Colonic mucosa (tissue), 4 donors: ENCODE measurements at regions not wholly inside any gene's neighbourhood (a gene's known extent, or its start where the extent isn't known, plus 50 kb on each side); places are given as distances from the start of the nearest gene placed in this dataset.

Experiments used
- DNase-seq: peaks from one replicate; pipeline ENCODE4 v3.0.0-alpha.2; 2020
- H3K27ac ChIP-seq: fragments of 200-600 bp; one replicate; pipeline ENCODE4 v1.8.0; 2021
- H3K27me3 ChIP-seq: fragments of 200-600 bp; one replicate; pipeline ENCODE4 v1.8.0; 2021
- H3K36me3 ChIP-seq: fragments of 200-600 bp; one replicate; pipeline ENCODE4 v1.8.0; 2021
- H3K4me1 ChIP-seq: fragments of 200-600 bp; one replicate; pipeline ENCODE4 v1.8.0; 2021; ENCODE audit warnings: mild to moderate bottlenecking
- H3K4me3 ChIP-seq: fragments of 200-600 bp; one replicate; pipeline ENCODE4 v1.8.0; 2021
- H3K9ac ChIP-seq, 2 donors: one replicate each; pipeline ENCODE4 v1.7.0; 2013; ENCODE audit warnings: control low read depth in 2 of 2, low read depth in 2 of 2, low read length in 2 of 2
- H3K9me3 ChIP-seq: fragments of 200-600 bp; one replicate; pipeline ENCODE4 v1.8.0; 2021
- CTCF ChIP-seq: fragments of 200-600 bp; IDR thresholded peaks from one replicate; pipeline ENCODE4 v1.8.0; 2022; ENCODE audit warnings: antibody characterized with exemption, mild to moderate bottlenecking
- intact Hi-C: fragments of 100-400 bp; cut with DNase I; formaldehyde crosslinking; loops from one replicate; pipeline ENCODE4 v1.14.1; 2022
- donor health status: healthy.
- donor health status: DM: no; HTN: no; CAD: no.
- donor health status: DM: no; HTN: no; CAD: no.

GRCh38 chr13:99132295-99132835 is 68.3 kb upstream of the UBAC2 start:
- DNase-seq: no peak
- Histone ChIP-seq H3K27ac (no peak overlapping the region), H3K36me3 (no peaks in the 10 kb centered on the region), H3K9ac (no peak overlapping the region), H3K4me1 (no peaks in the 10 kb centered on the region), H3K4me3 (no peak overlapping the region), H3K9me3 (no peaks in the 10 kb centered on the region), H3K27me3 (no peaks in the 10 kb centered on the region)
- intact Hi-C loops: no loop called here
- TF ChIP-seq CTCF: no peak

DNA sequence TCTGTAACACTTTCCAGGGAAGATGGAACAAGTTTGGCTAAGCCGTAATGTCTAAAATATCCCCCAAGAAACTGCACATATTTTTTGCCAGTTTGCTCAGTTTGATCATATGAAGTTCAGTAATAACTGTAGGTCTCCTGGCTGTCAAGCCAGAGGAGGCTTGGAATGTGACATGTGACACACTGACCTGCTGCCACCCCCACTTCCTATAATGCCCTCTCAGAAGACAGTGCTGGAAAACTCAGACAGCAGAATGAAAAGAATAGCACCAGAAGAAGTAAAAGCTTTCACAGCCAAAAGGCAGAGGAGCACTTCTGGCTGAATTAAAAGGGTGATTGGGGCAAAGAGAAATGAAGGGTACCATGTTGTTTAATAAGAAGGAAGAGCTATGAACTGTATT is 67.4 kb upstream of the UBAC2 start:
- Histone ChIP-seq H3K36me3 (no peaks in the 10 kb centered on the region), H3K27ac (no peak overlapping the region), H3K4me3 (no peak overlapping the region), H3K9me3 (no peaks in the 10 kb centered on the region), H3K27me3 (no peaks in the 10 kb centered on the region), H3K9ac (no peak overlapping the region), H3K4me1 (no peaks in the 10 kb centered on the region)
- intact Hi-C loops: no loop called here
- no peak for DNase-seq
- no peak for TF ChIP-seq CTCF

DNA sequence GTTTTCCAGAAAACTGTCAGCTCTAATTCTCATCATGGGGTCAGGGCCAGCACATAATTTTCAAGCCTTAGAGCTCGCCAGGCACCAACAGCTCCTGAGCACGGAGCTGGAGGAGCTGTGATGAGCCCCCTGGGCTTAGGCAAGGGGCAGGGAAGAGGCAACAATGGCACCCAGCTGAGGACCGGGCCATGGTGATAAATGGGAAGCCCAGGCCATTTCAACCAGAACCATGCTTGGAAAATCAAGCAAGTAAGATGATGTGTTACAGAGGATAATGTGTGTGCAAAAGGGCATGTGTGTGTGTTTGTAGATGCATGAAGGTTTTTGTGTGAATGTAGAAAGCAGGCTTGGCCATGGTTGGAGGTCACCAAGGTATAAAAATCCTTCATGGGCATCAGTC is 66.8 kb upstream of the UBAC2 start:
- no peak for DNase-seq
- no peaks in the 10 kb centered on the region for H3K9me3 ChIP-seq
- no peaks in the 10 kb centered on the region for H3K4me1 ChIP-seq
- H3K4me3 ChIP-seq: no peak overlapping the region
- H3K27ac ChIP-seq: no peak overlapping the region
- no peaks in the 10 kb centered on the region for H3K36me3 ChIP-seq
- no peak for TF ChIP-seq CTCF
- intact Hi-C loops: no loop called here
- H3K9ac ChIP-seq: no peak overlapping the region
- H3K27me3 ChIP-seq: no peaks in the 10 kb centered on the region

GRCh38 chr13:99135591-99135990 is 65.1 kb upstream of the UBAC2 start:
- DNase-seq: no peak
- no peaks in the 10 kb centered on the region for H3K27me3 ChIP-seq
- TF ChIP-seq CTCF: no peak
- intact Hi-C loops: no loop called here
- H3K36me3 ChIP-seq: no peaks in the 10 kb centered on the region
- H3K4me3 ChIP-seq: no peak overlapping the region
- H3K27ac ChIP-seq: no peak overlapping the region
- no peaks in the 10 kb centered on the region for H3K9me3 ChIP-seq
- H3K9ac ChIP-seq: no peak overlapping the region
- no peaks in the 10 kb centered on the region for H3K4me1 ChIP-seq

- Histone ChIP-seq H3K4me3 (no peak overlapping the region), H3K9me3 (no peaks in the 10 kb centered on the region), H3K4me1 (no peaks in the 10 kb centered on the region), H3K36me3 (no peaks in the 10 kb centered on the region), H3K9ac (no peak overlapping the region), H3K27me3 (no peaks in the 10 kb centered on the region), H3K27ac (no peak overlapping the region)
- DNase-seq: no peak
- no peak for TF ChIP-seq CTCF
- intact Hi-C loops: no loop called here
Measured at GRCh38 chr13:99136427-99136954, 64.2 kb upstream of the UBAC2 start.
